Glutamatergic neuron (in vitro differentiated cells): ENCODE measurements at regions not wholly inside any gene's neighbourhood (a gene's known extent, or its start where the extent isn't known, plus 50 kb on each side); places are given as distances from the start of the nearest gene placed in this dataset.

Source experiments
- DNase-seq: peaks from one replicate; pipeline ENCODE4 v3.0.0; 2022
- H3K27ac Mint-ChIP-seq: one replicate; pipeline ENCODE4 v1.8.0; 2020; ENCODE audit warnings: mild to moderate bottlenecking, mixed read lengths, inconsistent platforms; ENCODE audit not compliant: unreplicated experiment
- H3K27me3 Mint-ChIP-seq: one replicate; pipeline ENCODE4 v1.8.0; 2020; ENCODE audit warnings: mild to moderate bottlenecking, moderate library complexity, mixed read lengths, inconsistent platforms; ENCODE audit not compliant: unreplicated experiment
- H3K36me3 Mint-ChIP-seq: one replicate; pipeline ENCODE4 v1.8.0; 2020; ENCODE audit warnings: mild to moderate bottlenecking, mixed read lengths, inconsistent platforms; ENCODE audit not compliant: unreplicated experiment
- H3K4me1 Mint-ChIP-seq: one replicate; pipeline ENCODE4 v1.8.0; 2020; ENCODE audit warnings: mild to moderate bottlenecking, low read depth, mixed read lengths, inconsistent platforms; ENCODE audit not compliant: unreplicated experiment
- H3K4me3 Mint-ChIP-seq: one replicate; pipeline ENCODE4 v1.8.0; 2020; ENCODE audit warnings: mild to moderate bottlenecking, mixed read lengths, inconsistent platforms; ENCODE audit not compliant: unreplicated experiment
- H3K9me3 Mint-ChIP-seq: one replicate; pipeline ENCODE4 v1.8.0; 2020; ENCODE audit warnings: mild to moderate bottlenecking, moderate library complexity, mixed read lengths, inconsistent platforms; ENCODE audit not compliant: unreplicated experiment
- TF ChIP-seq, protein P1 (sequence below): fragments of 200-600 bp; sonication (generic); IDR thresholded peaks from one replicate; pipeline ENCODE4 v1.5.0; 2021; ENCODE audit not compliant: partially characterized antibody, unreplicated experiment

DNA sequence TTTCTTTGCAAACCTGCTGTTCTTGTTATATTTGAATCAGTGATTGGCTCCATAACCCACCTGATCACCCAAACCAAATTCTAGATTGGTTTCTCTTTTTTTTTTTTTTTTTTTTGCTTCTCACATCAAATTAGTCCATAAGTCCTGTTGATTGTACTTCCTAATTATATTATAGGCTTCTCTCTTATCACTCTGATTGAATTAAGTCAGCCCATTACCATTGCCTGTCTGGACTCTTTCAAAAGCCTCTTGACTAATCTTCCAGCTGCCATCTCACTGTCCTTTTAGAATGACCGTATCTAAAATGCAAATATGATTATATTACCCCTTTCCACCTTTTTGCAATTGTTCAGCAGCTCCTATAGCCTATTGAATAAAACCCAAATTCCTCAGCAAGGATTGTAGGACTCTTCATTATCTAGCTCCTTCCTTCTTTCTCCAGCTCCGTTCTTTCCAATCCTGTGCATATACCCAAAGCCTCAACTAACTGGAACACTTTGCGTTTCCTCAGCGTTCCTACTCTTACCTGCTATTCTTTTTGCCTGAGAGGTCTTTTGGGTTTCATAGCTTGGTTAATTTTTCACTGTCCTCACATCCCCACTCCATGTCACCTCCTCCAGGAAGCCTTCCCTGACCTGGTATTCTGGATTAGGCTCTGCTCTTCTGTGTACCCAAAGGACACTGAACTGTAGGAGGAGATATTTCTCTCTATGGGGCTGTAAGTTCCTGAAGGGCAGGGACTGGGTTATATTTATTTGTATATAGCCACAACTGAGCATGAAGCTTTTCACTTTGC is 423.3 kb downstream of the TMEM135 start:
- TF ChIP-seq, protein P1, sequence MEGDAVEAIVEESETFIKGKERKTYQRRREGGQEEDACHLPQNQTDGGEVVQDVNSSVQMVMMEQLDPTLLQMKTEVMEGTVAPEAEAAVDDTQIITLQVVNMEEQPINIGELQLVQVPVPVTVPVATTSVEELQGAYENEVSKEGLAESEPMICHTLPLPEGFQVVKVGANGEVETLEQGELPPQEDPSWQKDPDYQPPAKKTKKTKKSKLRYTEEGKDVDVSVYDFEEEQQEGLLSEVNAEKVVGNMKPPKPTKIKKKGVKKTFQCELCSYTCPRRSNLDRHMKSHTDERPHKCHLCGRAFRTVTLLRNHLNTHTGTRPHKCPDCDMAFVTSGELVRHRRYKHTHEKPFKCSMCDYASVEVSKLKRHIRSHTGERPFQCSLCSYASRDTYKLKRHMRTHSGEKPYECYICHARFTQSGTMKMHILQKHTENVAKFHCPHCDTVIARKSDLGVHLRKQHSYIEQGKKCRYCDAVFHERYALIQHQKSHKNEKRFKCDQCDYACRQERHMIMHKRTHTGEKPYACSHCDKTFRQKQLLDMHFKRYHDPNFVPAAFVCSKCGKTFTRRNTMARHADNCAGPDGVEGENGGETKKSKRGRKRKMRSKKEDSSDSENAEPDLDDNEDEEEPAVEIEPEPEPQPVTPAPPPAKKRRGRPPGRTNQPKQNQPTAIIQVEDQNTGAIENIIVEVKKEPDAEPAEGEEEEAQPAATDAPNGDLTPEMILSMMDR: no peak
- Mint-ChIP-seq H3K36me3 (no peaks in the 10 kb centered on the region), H3K27ac (no peak overlapping the region), H3K27me3 (no peaks in the 10 kb centered on the region), H3K4me1 (no peaks in the 10 kb centered on the region), H3K9me3 (no peaks in the 10 kb centered on the region), H3K4me3 (no peak overlapping the region)
- DNase-seq: no peak

DNA sequence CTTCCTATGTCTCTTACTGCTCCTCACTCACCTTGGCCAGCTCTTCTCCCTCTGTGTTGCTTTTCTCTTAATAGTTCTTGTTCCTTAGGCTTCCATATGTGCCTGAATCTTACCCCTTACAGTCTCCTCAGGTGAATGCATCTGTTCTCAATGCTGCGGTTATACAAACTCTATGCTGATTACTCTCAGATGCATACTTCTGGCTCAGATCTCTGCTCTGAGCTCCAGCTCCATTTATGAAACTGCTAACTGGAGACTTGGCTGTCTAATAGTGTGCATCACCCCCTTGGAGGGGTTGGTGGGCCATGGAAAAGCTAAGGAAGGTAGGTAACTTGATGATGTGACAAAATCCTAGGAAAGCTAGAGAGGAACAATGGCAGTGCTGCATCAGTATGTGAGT is 422.5 kb downstream of the TMEM135 start:
- H3K4me1 Mint-ChIP-seq: no peaks in the 10 kb centered on the region
- TF ChIP-seq, protein P1: no peak
- H3K9me3 Mint-ChIP-seq: no peaks in the 10 kb centered on the region
- H3K27me3 Mint-ChIP-seq: no peaks in the 10 kb centered on the region
- no peak overlapping the region for H3K4me3 Mint-ChIP-seq
- no peak for DNase-seq
- no peak overlapping the region for H3K27ac Mint-ChIP-seq
- no peaks in the 10 kb centered on the region for H3K36me3 Mint-ChIP-seq

DNA sequence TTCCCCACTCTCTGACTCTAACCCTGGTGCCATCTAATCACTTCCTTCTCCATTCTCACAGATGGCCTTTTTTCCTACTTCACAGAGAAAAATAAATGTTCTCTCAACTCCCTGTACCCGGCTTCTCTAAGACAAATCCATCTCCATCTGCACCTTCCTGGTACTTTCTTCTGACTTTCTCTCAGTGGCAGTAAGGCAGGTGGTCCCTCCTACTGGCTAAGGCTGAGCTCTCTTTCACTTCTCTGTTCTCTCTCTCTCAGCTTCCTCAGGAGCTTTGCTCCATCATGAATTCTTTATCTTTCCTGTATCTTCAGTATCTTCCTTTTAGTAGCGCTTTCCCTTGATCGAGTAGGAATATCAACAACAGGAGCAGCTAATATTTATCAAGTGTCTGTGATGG is 421.6 kb downstream of the TMEM135 start:
- no peak overlapping the region for H3K4me3 Mint-ChIP-seq
- no peak for DNase-seq
- no peak overlapping the region for H3K27ac Mint-ChIP-seq
- H3K9me3 Mint-ChIP-seq: no peaks in the 10 kb centered on the region
- H3K4me1 Mint-ChIP-seq: no peaks in the 10 kb centered on the region
- H3K36me3 Mint-ChIP-seq: no peaks in the 10 kb centered on the region
- no peaks in the 10 kb centered on the region for H3K27me3 Mint-ChIP-seq
- TF ChIP-seq, protein P1: no peak

DNA sequence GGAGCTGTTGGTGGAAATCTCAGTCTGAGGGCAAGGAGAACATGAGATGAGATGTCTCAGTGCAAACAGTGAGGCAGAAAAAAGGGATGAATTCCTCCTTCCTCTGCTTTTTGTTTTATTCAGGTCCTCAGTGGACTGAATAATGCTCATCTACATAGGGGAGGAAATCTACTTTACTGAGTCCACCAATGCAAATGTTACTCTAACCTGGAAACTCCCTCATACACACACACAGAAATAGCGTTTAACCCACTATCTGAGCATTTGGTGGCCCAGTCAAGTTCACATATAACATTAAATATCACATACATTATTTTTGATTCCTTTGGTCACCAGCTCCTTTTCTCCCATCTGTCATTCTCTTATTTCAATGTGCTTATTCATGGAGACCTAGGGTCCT is 418.8 kb downstream of the TMEM135 start:
- Mint-ChIP-seq H3K4me3 (no peak overlapping the region), H3K9me3 (no peaks in the 10 kb centered on the region), H3K27ac (no peak overlapping the region), H3K4me1 (no peaks in the 10 kb centered on the region), H3K36me3 (no peaks in the 10 kb centered on the region), H3K27me3 (no peaks in the 10 kb centered on the region)
- no peak for DNase-seq
- TF ChIP-seq, protein P1: no peak

DNA sequence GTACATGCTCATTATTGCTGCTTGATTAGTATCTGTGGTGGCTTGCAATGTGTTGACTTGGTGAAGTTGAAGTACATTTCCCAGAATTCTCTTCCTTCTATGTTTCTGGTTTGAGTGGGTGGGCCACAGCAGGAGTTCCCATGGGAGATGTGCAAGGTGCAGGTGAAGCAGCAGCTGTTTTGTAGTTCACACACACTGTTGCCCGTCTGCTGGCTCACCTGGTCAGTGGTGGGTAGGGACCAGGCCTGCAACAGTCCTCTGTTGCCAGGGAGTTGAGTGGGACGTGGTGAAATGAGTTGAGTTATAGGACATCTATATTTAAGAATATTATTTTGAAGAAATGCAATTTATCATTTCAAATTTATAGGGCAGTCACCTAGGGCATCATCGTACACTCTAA is 417.4 kb downstream of the TMEM135 start:
- Mint-ChIP-seq H3K27me3 (no peaks in the 10 kb centered on the region), H3K36me3 (no peaks in the 10 kb centered on the region), H3K27ac (no peak overlapping the region), H3K4me3 (no peak overlapping the region), H3K4me1 (no peaks in the 10 kb centered on the region), H3K9me3 (no peaks in the 10 kb centered on the region)
- no peak for DNase-seq
- TF ChIP-seq, protein P1: no peak
